Psoas muscle (tissue), 7 donors: ENCODE measurements at regions not wholly inside any gene's neighbourhood (a gene's known extent, or its start where the extent isn't known, plus 50 kb on each side); places are given as distances from the start of the nearest gene placed in this dataset.
A peak's percentile ranks its signal among the peaks of the same experiment; 100 is the strongest.

Experiments
- ATAC-seq, 4 donors: fragments of 200-7000 bp; cut with Tn5 transposase; one replicate each; pipeline ENCODE4 v1.9.1; 2020; ENCODE audit warnings: moderate library complexity in 3 of 4, mild to moderate bottlenecking in 2 of 4
- DNase-seq, 2 donors: peaks; one replicate each; pipeline ENCODE4 v3.0.0-alpha.2; 2020
- H3K27ac ChIP-seq: fragments of 200-600 bp; one replicate; pipeline ENCODE4 v1.8.0; 2022
- H3K27me3 ChIP-seq, 3 donors: fragments of 200-600 bp in 1 of 3; one replicate each; pipeline versions ENCODE4 v1.6.1 to v1.8.0; 2013 to 2022; ENCODE audit warnings: low read length in 2 of 3, mild to moderate bottlenecking in 2 of 3, moderate library complexity in 1 of 3; ENCODE audit not compliant: insufficient read depth in 3 of 3
- H3K36me3 ChIP-seq, 2 donors: fragments of 200-600 bp in 1 of 2; one replicate each; pipeline versions ENCODE4 v1.6.1 to v1.8.0; 2013 to 2022; ENCODE audit warnings: low read depth in 1 of 2, mild to moderate bottlenecking in 1 of 2, moderate library complexity in 1 of 2; ENCODE audit not compliant: insufficient read depth in 1 of 2
- H3K4me1 ChIP-seq: fragments of 200-600 bp; one replicate; pipeline ENCODE4 v1.8.0; 2022
- H3K4me3 ChIP-seq: fragments of 200-600 bp; one replicate; pipeline ENCODE4 v1.8.0; 2022; ENCODE audit warnings: mild to moderate bottlenecking
- H3K9me3 ChIP-seq: fragments of 200-600 bp; one replicate; pipeline ENCODE4 v1.8.0; 2022
- WGBS, 3 donors: extraction: QIAGEN DNeasy Blood & Tissue Kit; methylation state at CpG; one replicate each; pipeline versions ENCODE4 v1.1.6 to v1.1.7; 2013; 5-methylcytosine and 5-hydroxymethylcytosine counted together
- intact Hi-C, 2 donors: fragments of 100-400 bp; cut with DNase I; formaldehyde crosslinking; loops; one replicate each; pipeline versions ENCODE4 v1.11.0 to v1.14.2; 2022
- TF ChIP-seq, protein P1 (sequence below): fragments of 200-600 bp; IDR thresholded peaks from one replicate; pipeline ENCODE4 v1.8.0; 2022; ENCODE audit warnings: antibody characterized with exemption
- donor health status: healthy with polysubstance abuse.
- donor health status: DM: no; HTN: no; CAD: no; lungs with moderate emphysema.
- donor health status: Bipolar disorder and iron deficiency.
- donor health status: healthy.
- donor health status: DM: yes; HTN: yes; CAD: no.
- donor health status: DM: no; HTN: no; CAD: no.
- donor health status: DM: yes; HTN: yes; CAD: no.

DNA sequence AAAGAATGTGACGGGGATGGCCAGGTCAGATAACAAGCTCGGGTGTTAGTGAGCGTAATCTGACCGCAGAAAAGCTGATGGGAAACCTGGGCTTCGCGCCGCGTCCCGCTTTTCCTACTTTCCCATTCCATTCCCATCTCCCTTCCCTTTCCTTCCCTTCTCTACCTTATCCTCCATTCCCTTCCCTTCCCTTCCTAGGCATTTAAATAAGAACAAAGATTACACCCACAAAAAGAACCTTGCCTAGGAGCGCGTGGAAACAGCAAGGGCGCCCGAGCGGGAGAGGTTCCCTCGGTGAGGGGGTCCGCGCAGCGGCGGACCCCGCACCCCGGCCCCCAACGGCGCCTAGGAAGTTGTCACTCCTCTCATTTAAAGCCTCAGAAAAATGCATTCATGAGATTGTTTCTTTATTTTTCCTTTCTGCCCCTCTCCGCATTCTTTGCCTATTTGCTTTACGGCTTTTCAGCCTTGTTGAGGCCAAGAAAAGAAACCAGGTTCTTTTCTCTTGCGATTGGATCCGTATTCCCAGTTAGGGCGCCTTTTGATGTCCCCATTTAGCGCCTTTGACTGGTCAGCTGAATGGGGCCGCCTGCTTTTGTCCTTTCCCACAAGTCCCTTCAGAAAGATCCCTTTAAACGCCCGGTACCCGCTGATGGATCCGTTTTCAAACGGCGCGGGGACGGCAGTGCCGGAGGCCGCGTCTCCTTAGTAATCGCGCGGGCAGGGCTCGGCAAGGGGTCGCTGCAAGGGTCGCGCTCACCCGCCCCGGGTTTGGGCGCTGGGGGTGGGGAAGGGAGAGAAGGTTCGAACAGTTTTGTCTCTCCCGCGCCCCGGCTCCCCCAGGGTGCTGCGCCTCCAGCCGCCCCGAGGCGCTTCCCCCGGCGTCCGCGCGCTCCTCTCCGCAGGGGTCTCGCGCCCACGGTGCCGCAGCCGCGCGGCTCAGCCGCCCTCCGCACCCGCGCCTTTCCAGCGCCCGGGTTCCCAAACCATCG lies 54.1 kb upstream of the TMEM33 start:
- intact Hi-C loops = no loop called here

DNA sequence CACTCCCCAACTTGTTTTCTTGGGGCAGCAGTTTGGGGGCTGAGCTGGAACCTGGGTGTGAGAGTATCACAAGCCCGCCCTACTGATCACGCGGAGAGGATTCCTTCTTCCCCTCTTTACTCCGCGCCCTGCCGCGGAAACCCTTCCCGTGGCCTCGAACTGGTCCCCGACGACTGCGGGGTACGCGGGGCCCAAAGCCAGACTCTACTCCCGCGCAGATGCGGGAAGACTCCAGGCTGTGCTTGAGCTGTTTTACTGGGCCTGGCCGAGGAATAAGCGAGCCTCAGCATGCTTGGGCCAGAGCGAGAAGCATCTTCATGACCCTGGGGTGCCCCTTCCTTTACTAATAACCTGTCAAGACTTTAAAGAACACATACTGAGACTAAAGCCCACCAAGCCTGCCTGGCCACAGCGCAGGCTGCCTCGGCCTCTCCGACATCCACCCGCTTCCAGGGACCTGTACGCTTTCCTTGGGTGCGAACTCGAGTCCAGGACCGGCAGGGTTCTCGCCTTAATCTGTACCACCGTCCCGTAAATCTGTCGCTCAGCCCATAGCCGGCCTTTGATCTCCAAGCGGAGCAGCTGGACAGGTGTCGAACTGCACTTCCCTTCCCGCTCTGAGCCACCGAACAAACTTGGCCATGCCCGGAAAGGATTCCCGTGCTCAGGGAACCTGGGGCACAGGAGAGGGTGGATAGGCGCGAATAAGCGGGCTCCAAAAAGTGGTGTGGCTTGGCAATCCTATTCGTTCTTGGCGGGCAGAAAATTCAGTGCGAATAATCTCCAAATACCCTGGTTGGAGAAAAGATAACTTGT lies 55.0 kb upstream of the TMEM33 start:
- 6% methylated on average over 45 of the region's 45 CpGs for whole genome bisulfite sequencing, 3 donors
- no peaks in the 10 kb centered on the region for H3K9me3 ChIP-seq
- H3K36me3 ChIP-seq = no peaks in the 10 kb centered on the region
- TF ChIP-seq, protein P1, sequence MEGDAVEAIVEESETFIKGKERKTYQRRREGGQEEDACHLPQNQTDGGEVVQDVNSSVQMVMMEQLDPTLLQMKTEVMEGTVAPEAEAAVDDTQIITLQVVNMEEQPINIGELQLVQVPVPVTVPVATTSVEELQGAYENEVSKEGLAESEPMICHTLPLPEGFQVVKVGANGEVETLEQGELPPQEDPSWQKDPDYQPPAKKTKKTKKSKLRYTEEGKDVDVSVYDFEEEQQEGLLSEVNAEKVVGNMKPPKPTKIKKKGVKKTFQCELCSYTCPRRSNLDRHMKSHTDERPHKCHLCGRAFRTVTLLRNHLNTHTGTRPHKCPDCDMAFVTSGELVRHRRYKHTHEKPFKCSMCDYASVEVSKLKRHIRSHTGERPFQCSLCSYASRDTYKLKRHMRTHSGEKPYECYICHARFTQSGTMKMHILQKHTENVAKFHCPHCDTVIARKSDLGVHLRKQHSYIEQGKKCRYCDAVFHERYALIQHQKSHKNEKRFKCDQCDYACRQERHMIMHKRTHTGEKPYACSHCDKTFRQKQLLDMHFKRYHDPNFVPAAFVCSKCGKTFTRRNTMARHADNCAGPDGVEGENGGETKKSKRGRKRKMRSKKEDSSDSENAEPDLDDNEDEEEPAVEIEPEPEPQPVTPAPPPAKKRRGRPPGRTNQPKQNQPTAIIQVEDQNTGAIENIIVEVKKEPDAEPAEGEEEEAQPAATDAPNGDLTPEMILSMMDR = no peak
- no peak for DNase-seq
- peak in 2 of 4 donors; percentile 23 to 26 for ATAC-seq
- H3K4me1 ChIP-seq = peaks cover 24% of the 10 kb centered on the region
- no peak overlapping the region for H3K27ac ChIP-seq
- peaks cover 2 to 76% (median 35%) of the 10 kb centered on the region in 3 donors for H3K27me3 ChIP-seq
- intact Hi-C loops = no loop called here
- peak overlapping the region; percentile 67 for H3K4me3 ChIP-seq

More for the DNA sequence above, 54.1 kb upstream of the TMEM33 start:
- Histone ChIP-seq H3K4me3 (peak overlapping the region; percentile 67), H3K36me3 (no peaks in the 10 kb centered on the region), H3K9me3 (no peaks in the 10 kb centered on the region), H3K27ac (no peak overlapping the region), H3K4me1 (peaks cover 24% of the 10 kb centered on the region), H3K27me3 (peaks cover 2 to 67% (median 35%) of the 10 kb centered on the region in 3 donors)
- 1 to 2% (median 1%) methylated on average over 69 to 79 of the region's 79 CpGs for WGBS, 3 donors
- peak in 1 of 4 donors; percentile 41 for ATAC-seq
- DNase-seq = peak in 1 of 2 donors; percentile 36
- TF ChIP-seq, protein P1 = no peak

DNA sequence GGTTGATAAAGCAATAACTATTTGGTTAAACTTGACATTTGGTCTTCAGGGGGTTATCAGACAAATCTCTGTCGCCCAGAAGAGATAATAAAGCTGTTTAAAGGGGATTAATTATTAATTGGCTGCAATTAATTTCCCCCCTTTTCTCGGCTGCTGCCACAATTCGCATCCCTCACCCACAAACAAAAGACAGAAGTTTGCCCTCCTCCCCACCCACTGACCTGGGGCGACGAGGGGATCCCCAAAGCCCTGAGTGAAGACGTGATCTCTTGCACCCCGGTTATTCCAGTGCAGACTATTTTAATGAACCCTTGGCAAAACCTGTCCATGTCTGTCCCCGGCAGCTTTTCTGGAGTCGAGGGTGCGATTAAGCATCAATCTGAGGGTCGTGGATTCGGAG lies 55.7 kb upstream of the TMEM33 start:
- whole genome bisulfite sequencing, 3 donors = 11 to 18% (median 13%) methylated on average over 12 of the region's 12 CpGs
- intact Hi-C loops = no loop called here
- H3K4me1 ChIP-seq = peaks cover 24% of the 10 kb centered on the region
- peaks cover 2 to 81% (median 35%) of the 10 kb centered on the region in 3 donors for H3K27me3 ChIP-seq
- no peaks in the 10 kb centered on the region for H3K36me3 ChIP-seq
- DNase-seq (no peak), ATAC-seq (no peak)
- no peaks in the 10 kb centered on the region for H3K9me3 ChIP-seq
- H3K27ac ChIP-seq = no peak overlapping the region
- no peak overlapping the region for H3K4me3 ChIP-seq
- TF ChIP-seq, protein P1 = no peak

DNA sequence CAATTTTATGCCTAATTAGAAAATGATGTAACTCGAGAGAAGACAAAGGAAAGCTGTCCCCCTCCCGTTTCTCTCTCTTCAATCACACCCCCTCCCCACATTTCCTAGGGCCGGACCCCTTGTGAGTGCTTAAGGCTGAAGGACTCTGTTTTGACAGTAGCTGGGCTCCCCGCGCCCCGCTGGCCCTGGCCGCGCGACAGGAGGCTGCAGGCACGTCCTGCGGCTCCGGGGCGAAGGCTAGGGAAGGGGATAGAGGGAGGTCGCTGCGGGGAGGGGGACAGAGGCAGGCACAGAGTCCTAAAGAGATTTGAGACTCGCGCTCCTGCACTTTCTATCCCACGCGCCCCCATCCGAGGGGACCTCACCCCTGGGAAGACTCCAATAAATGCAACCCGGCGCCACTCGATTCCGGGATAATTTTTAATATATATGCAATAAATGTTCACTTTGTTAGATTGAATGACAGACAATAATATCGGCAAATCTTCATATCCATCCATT lies 56.2 kb upstream of the TMEM33 start:
- 7 to 8% (median 8%) methylated on average over 25 of the region's 25 CpGs for WGBS, 3 donors
- no peak overlapping the region for H3K4me3 ChIP-seq
- peaks cover 24% of the 10 kb centered on the region for H3K4me1 ChIP-seq
- H3K9me3 ChIP-seq = no peaks in the 10 kb centered on the region
- ATAC-seq (no peak), DNase-seq (peak in 1 of 2 donors; percentile 45)
- intact Hi-C loops = no loop called here
- no peak overlapping the region for H3K27ac ChIP-seq
- TF ChIP-seq, protein P1 = no peak
- no peaks in the 10 kb centered on the region for H3K36me3 ChIP-seq
- H3K27me3 ChIP-seq = peaks cover 2 to 86% (median 39%) of the 10 kb centered on the region in 3 donors
